HEK293 (cell line): ENCODE measurements at regions not wholly inside any gene's neighbourhood (a gene's known extent, or its start where the extent isn't known, plus 50 kb on each side); places are given as distances from the start of the nearest gene placed in this dataset.

ENCODE experiments used
- CTCF ChIA-PET: fragments of 350-600 bp; formaldehyde crosslinking; extraction: SDS; loops from one replicate; lab custom pipeline; 2021; ENCODE audit warnings: antibody characterized with exemption; lab: Yijun Ruan, JAX
- POLR2A ChIA-PET: fragments of 300-600 bp; formaldehyde crosslinking; extraction: SDS; loops from one replicate; lab custom pipeline; 2020; ENCODE audit warnings: antibody characterized with exemption, inconsistent platforms; lab: Yijun Ruan, JAX
- H3K27ac ChIP-seq: fragments of 200-500 bp; sonication (Bioruptor generic); 2 replicates; pipeline ENCODE4 v1.5.1; 2014; ENCODE audit warnings: low read depth, low read length, control low read depth, inconsistent platforms; ENCODE audit errors: extremely low read depth
- H3K36me3 ChIP-seq, 2 experiments: fragments of 200-500 bp in 1 of 2; sonication (Bioruptor generic) in 1 of 2; 1 replicate in 1 of 2; 2 replicates in 1 of 2; pipeline ENCODE4 v1.5.1; 2014 to 2017; ENCODE audit warnings: inconsistent platforms in 2 of 2, low read length in 2 of 2; ENCODE audit not compliant: control insufficient read depth in 2 of 2, insufficient read depth in 1 of 2
- H3K4me1 ChIP-seq: fragments of 200-500 bp; sonication (Bioruptor generic); 2 replicates; pipeline ENCODE4 v1.5.1; 2014; ENCODE audit warnings: mild to moderate bottlenecking, low read length, inconsistent platforms; ENCODE audit not compliant: control insufficient read depth, insufficient read depth
- H3K4me3 ChIP-seq: 2 replicates; pipeline ENCODE4 v1.5.1; 2011; ENCODE audit warnings: low read depth, mild to moderate bottlenecking, control low read depth, low read length, moderate library complexity
- H3K9me3 ChIP-seq: fragments of 200-500 bp; sonication (Bioruptor generic); 2 replicates; pipeline ENCODE4 v1.5.1; 2014; ENCODE audit warnings: low read depth, low read length, inconsistent platforms; ENCODE audit not compliant: control insufficient read depth, insufficient read depth
- ATF2 ChIP-seq: fragments of 450-650 bp; formaldehyde crosslinking; IDR thresholded peaks from 2 replicates; pipeline ENCODE4 v1.5.1; 2016; ENCODE audit warnings: missing biosample characterization, missing genetic modification characterization, low read depth
- KLF1 ChIP-seq: fragments of 450-650 bp; formaldehyde crosslinking; IDR thresholded peaks from 2 replicates; pipeline ENCODE4 v1.5.1; 2016; ENCODE audit warnings: missing biosample characterization, missing genetic modification characterization
- TSHZ1 ChIP-seq: fragments of 450-650 bp; formaldehyde crosslinking; IDR thresholded peaks from 2 replicates; pipeline ENCODE4 v1.5.1; 2016; ENCODE audit warnings: missing biosample characterization, missing genetic modification characterization, borderline replicate concordance
- WT1 ChIP-seq: fragments of 450-650 bp; formaldehyde crosslinking; IDR thresholded peaks from 2 replicates; pipeline ENCODE4 v1.5.1; 2016; ENCODE audit warnings: missing biosample characterization, missing genetic modification characterization
- YY1 ChIP-seq: fragments of 450-650 bp; formaldehyde crosslinking; IDR thresholded peaks from 2 replicates; pipeline ENCODE4 v1.5.1; 2018; ENCODE audit warnings: missing biosample characterization, missing genetic modification characterization
- ZIC2 ChIP-seq: fragments of 450-650 bp; formaldehyde crosslinking; IDR thresholded peaks from 2 replicates; pipeline ENCODE4 v1.5.1; 2016; ENCODE audit warnings: missing biosample characterization, missing genetic modification characterization
- ZNF146 ChIP-seq: fragments of 450-650 bp; formaldehyde crosslinking; IDR thresholded peaks from 2 replicates; pipeline ENCODE4 v1.5.1; 2016; ENCODE audit warnings: missing biosample characterization, missing genetic modification characterization
- ZNF214 ChIP-seq: fragments of 450-650 bp; formaldehyde crosslinking; IDR thresholded peaks from 2 replicates; pipeline ENCODE4 v1.5.1; 2017; ENCODE audit warnings: missing biosample characterization, mild to moderate bottlenecking, missing genetic modification characterization, borderline replicate concordance
- ZNF549 ChIP-seq: fragments of 450-650 bp; IDR thresholded peaks from 2 replicates; pipeline ENCODE4 v1.5.1; 2018; ENCODE audit warnings: missing biosample characterization, missing genetic modification characterization, mild to moderate bottlenecking, inconsistent platforms, moderate library complexity
- ZNF560 ChIP-seq: fragments of 450-650 bp; formaldehyde crosslinking; IDR thresholded peaks from 2 replicates; pipeline ENCODE4 v1.5.1; 2017; ENCODE audit warnings: missing biosample characterization, missing genetic modification characterization, borderline replicate concordance
- ZNF747 ChIP-seq: fragments of 450-650 bp; formaldehyde crosslinking; IDR thresholded peaks from 2 replicates; pipeline ENCODE4 v1.5.1; 2016; ENCODE audit warnings: missing biosample characterization, missing genetic modification characterization
- ZNF791 ChIP-seq: fragments of 450-650 bp; formaldehyde crosslinking; IDR thresholded peaks from 2 replicates; pipeline ENCODE4 v1.5.1; 2016; ENCODE audit warnings: missing biosample characterization, missing genetic modification characterization
- ZSCAN4 ChIP-seq: fragments of 450-650 bp; formaldehyde crosslinking; IDR thresholded peaks from 2 replicates; pipeline ENCODE4 v1.5.1; 2017; ENCODE audit warnings: missing biosample characterization, missing genetic modification characterization
- TF ChIP-seq, protein P1 (sequence below): fragments of 450-650 bp; formaldehyde crosslinking; IDR thresholded peaks from 2 replicates; pipeline ENCODE4 v1.5.1; 2016; ENCODE audit warnings: missing biosample characterization, missing genetic modification characterization
- TF ChIP-seq, protein P2 (sequence below): fragments of 450-650 bp; formaldehyde crosslinking; IDR thresholded peaks from 2 replicates; pipeline ENCODE4 v1.5.1; 2016; ENCODE audit warnings: missing biosample characterization, missing genetic modification characterization
- TF ChIP-seq, protein P3 (sequence below): fragments of 450-650 bp; formaldehyde crosslinking; IDR thresholded peaks from 2 replicates; pipeline ENCODE4 v1.5.1; 2016; ENCODE audit warnings: missing biosample characterization, missing genetic modification characterization

- Histone ChIP-seq H3K36me3 (no peaks in the 10 kb centered on the region), H3K9me3 (no peaks in the 10 kb centered on the region), H3K4me1 (no peaks in the 10 kb centered on the region), H3K4me3 (no peak overlapping the region), H3K27ac (no peak overlapping the region)
- ChIA-PET POLR2A (no interaction called here), CTCF (interaction anchor here (0.7 to 1.4 kb wide), 2 partner anchors 9 to 11 kb away, joined by 3 to 5 read pairs; no protein-coding TSS in a partner anchor)
- TF ChIP-seq ZNF549 (no peak), TSHZ1 (tag by site-specific recombination) (no peak), WT1 (tag by site-specific recombination) (no peak), ATF2 (no peak), KLF1 (tag by site-specific recombination) (no peak), ZIC2 (tag by site-specific recombination) (no peak), YY1 (no peak), ZNF214 (tag by site-specific recombination) (no peak), ZSCAN4 (tag by site-specific recombination) (no peak), ZNF747 (tag by site-specific recombination) (no peak), ZNF791 (no peak), ZNF560 (tag by site-specific recombination) (no peak)
- TF ChIP-seq, protein P1, sequence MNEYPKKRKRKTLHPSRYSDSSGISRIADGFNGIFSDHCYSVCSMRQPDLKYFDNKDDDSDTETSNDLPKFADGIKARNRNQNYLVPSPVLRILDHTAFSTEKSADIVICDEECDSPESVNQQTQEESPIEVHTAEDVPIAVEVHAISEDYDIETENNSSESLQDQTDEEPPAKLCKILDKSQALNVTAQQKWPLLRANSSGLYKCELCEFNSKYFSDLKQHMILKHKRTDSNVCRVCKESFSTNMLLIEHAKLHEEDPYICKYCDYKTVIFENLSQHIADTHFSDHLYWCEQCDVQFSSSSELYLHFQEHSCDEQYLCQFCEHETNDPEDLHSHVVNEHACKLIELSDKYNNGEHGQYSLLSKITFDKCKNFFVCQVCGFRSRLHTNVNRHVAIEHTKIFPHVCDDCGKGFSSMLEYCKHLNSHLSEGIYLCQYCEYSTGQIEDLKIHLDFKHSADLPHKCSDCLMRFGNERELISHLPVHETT (tag by site-specific recombination) = no peak
- TF ChIP-seq, protein P2, sequence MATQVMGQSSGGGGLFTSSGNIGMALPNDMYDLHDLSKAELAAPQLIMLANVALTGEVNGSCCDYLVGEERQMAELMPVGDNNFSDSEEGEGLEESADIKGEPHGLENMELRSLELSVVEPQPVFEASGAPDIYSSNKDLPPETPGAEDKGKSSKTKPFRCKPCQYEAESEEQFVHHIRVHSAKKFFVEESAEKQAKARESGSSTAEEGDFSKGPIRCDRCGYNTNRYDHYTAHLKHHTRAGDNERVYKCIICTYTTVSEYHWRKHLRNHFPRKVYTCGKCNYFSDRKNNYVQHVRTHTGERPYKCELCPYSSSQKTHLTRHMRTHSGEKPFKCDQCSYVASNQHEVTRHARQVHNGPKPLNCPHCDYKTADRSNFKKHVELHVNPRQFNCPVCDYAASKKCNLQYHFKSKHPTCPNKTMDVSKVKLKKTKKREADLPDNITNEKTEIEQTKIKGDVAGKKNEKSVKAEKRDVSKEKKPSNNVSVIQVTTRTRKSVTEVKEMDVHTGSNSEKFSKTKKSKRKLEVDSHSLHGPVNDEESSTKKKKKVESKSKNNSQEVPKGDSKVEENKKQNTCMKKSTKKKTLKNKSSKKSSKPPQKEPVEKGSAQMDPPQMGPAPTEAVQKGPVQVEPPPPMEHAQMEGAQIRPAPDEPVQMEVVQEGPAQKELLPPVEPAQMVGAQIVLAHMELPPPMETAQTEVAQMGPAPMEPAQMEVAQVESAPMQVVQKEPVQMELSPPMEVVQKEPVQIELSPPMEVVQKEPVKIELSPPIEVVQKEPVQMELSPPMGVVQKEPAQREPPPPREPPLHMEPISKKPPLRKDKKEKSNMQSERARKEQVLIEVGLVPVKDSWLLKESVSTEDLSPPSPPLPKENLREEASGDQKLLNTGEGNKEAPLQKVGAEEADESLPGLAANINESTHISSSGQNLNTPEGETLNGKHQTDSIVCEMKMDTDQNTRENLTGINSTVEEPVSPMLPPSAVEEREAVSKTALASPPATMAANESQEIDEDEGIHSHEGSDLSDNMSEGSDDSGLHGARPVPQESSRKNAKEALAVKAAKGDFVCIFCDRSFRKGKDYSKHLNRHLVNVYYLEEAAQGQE (tag by site-specific recombination) = no peak
These were observed 118.4 kb downstream of the RHOU start for GRCh38 chr1:228853637-228854036.

- TF ChIP-seq, protein P3, sequence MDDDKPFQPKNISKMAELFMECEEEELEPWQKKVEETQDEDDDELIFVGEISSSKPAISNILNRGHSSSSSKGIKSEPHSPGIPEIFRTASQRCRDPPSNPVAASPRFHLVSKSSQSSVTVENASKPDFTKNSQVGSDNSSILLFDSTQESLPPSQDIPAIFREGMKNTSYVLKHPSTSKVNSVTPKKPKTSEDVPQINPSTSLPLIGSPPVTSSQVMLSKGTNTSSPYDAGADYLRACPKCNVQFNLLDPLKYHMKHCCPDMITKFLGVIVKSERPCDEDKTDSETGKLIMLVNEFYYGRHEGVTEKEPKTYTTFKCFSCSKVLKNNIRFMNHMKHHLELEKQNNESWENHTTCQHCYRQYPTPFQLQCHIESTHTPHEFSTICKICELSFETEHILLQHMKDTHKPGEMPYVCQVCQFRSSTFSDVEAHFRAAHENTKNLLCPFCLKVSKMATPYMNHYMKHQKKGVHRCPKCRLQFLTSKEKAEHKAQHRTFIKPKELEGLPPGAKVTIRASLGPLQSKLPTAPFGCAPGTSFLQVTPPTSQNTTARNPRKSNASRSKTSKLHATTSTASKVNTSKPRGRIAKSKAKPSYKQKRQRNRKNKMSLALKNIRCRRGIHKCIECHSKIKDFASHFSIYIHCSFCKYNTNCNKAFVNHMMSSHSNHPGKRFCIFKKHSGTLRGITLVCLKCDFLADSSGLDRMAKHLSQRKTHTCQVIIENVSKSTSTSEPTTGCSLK (tag by site-specific recombination) = no peak
- peak; percentile 86 for TF ChIP-seq ZNF146 (tag by site-specific recombination)
- TF ChIP-seq, all 188 proteins: peak for 1
These were observed 119.6 kb downstream of the RHOU start for GRCh38 chr1:228854907-228855306.

More at GRCh38 chr1:228854907-228855306, 119.6 kb downstream of the RHOU start:
- CTCF ChIA-PET = no interaction called here
- H3K36me3 ChIP-seq = no peaks in the 10 kb centered on the region
- no peak overlapping the region for H3K27ac ChIP-seq
- POLR2A ChIA-PET = no interaction called here
- no peaks in the 10 kb centered on the region for H3K9me3 ChIP-seq
- no peak overlapping the region for H3K4me3 ChIP-seq
- no peaks in the 10 kb centered on the region for H3K4me1 ChIP-seq
